WERI-Rb-1 (cell line): ENCODE measurements at regions not wholly inside any gene's neighbourhood (a gene's known extent, or its start where the extent isn't known, plus 50 kb on each side); places are given as distances from the start of the nearest gene placed in this dataset.

Experiments
- DNase-seq: peaks from one replicate; pipeline ENCODE4 v3.0.0-alpha.2; 2020
- H3K27ac ChIP-seq: fragments of 250-450 bp; sonication (Bioruptor Pico); 2 replicates; pipeline ENCODE4 v1.5.1; 2020; ENCODE audit warnings: mild to moderate bottlenecking, moderate library complexity
- H3K27me3 ChIP-seq: fragments of 250-450 bp; sonication (Bioruptor Pico); 2 replicates; pipeline ENCODE4 v1.5.1; 2021; ENCODE audit warnings: mild to moderate bottlenecking, low read depth, moderate library complexity; ENCODE audit not compliant: insufficient read depth, severe bottlenecking
- H3K36me3 ChIP-seq: fragments of 250-450 bp; sonication (Bioruptor Pico); 2 replicates; pipeline ENCODE4 v1.5.1; 2020; ENCODE audit warnings: mild to moderate bottlenecking, moderate library complexity
- H3K4me3 ChIP-seq: 2 replicates; pipeline ENCODE4 v1.5.1; 2011; ENCODE audit warnings: low read depth, mild to moderate bottlenecking, control low read depth, low read length
- H3K9me3 ChIP-seq: fragments of 250-450 bp; sonication (Bioruptor Pico); 2 replicates; pipeline ENCODE4 v1.5.1; 2021; ENCODE audit warnings: mild to moderate bottlenecking, moderate library complexity; ENCODE audit not compliant: severe bottlenecking
- CTCF ChIP-seq: IDR thresholded peaks from 2 replicates; pipeline ENCODE4 v1.5.1; 2011; ENCODE audit warnings: low read depth, mild to moderate bottlenecking, control low read depth, inconsistent platforms, low read length

GRCh38 chr20:19960745-19961144 lies 56.4 kb upstream of the NAA20 start:
- no peak for DNase-seq
- Histone ChIP-seq H3K4me3 (no peak overlapping the region), H3K9me3 (no peaks in the 10 kb centered on the region), H3K27me3 (no peaks in the 10 kb centered on the region), H3K36me3 (no peaks in the 10 kb centered on the region), H3K27ac (no peak overlapping the region)
- TF ChIP-seq CTCF: no peak

GRCh38 chr20:19961293-19961692 lies 55.9 kb upstream of the NAA20 start:
- DNase-seq: no peak
- H3K36me3 ChIP-seq: no peaks in the 10 kb centered on the region
- no peak overlapping the region for H3K4me3 ChIP-seq

GRCh38 chr20:19962958-19963357 lies 54.2 kb upstream of the NAA20 start:
- H3K4me3 ChIP-seq: no peak overlapping the region
- H3K36me3 ChIP-seq: no peaks in the 10 kb centered on the region
- H3K27ac ChIP-seq: no peak overlapping the region

More at GRCh38 chr20:19961293-19961692, 55.9 kb upstream of the NAA20 start:
- Histone ChIP-seq H3K27ac (no peak overlapping the region), H3K9me3 (no peaks in the 10 kb centered on the region), H3K27me3 (no peaks in the 10 kb centered on the region)
- no peak for TF ChIP-seq CTCF

GRCh38 chr20:19964289-19965265 lies 52.6 kb upstream of the NAA20 start:
- no peak overlapping the region for H3K27ac ChIP-seq
- no peak for DNase-seq

More at GRCh38 chr20:19962958-19963357, 54.2 kb upstream of the NAA20 start:
- no peak for DNase-seq
- TF ChIP-seq CTCF: no peak
- H3K27me3 ChIP-seq: no peaks in the 10 kb centered on the region
- no peaks in the 10 kb centered on the region for H3K9me3 ChIP-seq

GRCh38 chr20:19966840-19967239 lies 50.3 kb upstream of the NAA20 start:
- Histone ChIP-seq H3K4me3 (no peak overlapping the region), H3K9me3 (no peaks in the 10 kb centered on the region), H3K27ac (no peak overlapping the region), H3K27me3 (no peaks in the 10 kb centered on the region), H3K36me3 (no peaks in the 10 kb centered on the region)
- TF ChIP-seq CTCF: no peak
- no peak for DNase-seq

More at GRCh38 chr20:19964289-19965265, 52.6 kb upstream of the NAA20 start:
- no peak overlapping the region for H3K4me3 ChIP-seq
- H3K36me3 ChIP-seq: no peaks in the 10 kb centered on the region
- H3K27me3 ChIP-seq: no peaks in the 10 kb centered on the region
- TF ChIP-seq CTCF: no peak
- H3K9me3 ChIP-seq: no peaks in the 10 kb centered on the region
